GM21515 (cell line): ENCODE measurements at regions not wholly inside any gene's neighbourhood (a gene's known extent, or its start where the extent isn't known, plus 50 kb on each side); places are given as distances from the start of the nearest gene placed in this dataset.

Source experiments
- ATAC-seq: cut with Tn5 transposase; IDR thresholded peaks from one replicate; pipeline ENCODE4 v1.9.1; 2021; ENCODE audit not compliant: unreplicated experiment

- no peak for ATAC-seq
Measured at GRCh38 chr7:119351320-119351719, 921.7 kb upstream of the KCND2 start.

- ATAC-seq: no peak
Measured at GRCh38 chr7:119374436-119374835, 898.5 kb upstream of the KCND2 start.

- no peak for ATAC-seq
Measured at GRCh38 chr7:119377861-119378260, 895.1 kb upstream of the KCND2 start.

- no peak for ATAC-seq
Measured at GRCh38 chr7:119382726-119383125, 890.2 kb upstream of the KCND2 start.

DNA sequence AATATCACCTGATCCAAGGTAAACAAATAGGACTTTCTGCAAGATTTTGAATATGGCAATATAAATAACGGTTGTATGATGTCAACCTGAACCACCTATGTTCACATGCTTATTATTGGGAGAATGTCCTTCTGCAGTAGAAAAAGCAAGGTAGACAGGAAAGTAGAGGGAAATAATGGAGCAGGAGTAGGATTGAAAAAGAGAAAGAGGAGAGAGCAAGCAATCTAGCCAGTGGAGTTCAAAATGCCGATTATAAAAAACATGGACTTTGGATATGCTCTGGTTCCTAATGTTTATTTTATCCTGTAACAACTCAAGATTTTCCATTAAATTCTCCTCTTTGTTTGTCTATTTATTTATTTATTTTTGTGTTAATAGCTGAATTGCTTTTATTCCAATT is 878.0 kb upstream of the KCND2 start:
- ATAC-seq: no peak

GRCh38 chr7:119397156-119397555 is 875.8 kb upstream of the KCND2 start:
- ATAC-seq: peak; percentile 73

DNA sequence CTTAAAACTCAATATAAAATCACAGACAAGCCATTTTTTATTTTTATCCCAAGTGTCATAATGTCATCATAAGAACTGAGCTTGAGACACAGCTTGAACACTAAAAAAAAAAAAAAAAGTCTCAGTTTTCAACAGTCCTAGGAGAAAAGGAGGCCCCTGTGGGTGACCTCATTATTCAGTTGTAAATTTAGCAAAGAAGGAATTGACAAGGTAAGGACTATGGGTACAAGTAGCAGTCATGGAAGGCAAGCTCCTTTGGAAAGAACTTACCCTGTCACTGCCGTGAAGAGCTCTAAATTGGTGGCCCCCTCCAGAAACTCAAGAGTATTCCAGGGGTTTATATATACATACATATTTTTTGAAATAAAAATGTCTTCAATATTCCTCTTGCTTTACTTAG is 864.4 kb upstream of the KCND2 start:
- ATAC-seq: no peak

DNA sequence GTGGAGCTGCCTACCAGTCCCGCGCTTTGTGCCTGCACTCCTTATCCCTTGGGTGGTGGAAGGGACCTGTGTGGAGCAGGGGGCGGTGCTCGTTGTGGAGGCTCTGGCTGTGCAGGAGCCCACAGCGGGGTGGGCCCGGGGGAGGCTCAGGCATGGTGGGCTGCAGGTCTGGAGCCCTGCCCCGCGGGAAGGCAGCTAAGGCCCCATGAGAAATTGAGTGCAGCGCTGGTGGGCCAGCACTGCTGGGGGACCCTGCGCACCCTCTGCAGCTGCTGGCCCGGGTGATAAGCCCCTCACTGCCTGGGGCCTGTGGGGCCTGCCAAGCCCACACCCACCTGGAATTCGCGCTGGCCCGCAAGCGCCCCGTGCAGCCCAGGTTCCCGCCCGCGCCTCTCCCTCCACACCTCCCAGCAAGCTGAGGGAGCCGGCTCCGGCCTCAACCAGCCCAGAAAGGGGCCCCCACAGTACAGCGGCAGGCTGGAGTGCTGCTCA is 859.6 kb upstream of the KCND2 start:
- no peak for ATAC-seq

DNA sequence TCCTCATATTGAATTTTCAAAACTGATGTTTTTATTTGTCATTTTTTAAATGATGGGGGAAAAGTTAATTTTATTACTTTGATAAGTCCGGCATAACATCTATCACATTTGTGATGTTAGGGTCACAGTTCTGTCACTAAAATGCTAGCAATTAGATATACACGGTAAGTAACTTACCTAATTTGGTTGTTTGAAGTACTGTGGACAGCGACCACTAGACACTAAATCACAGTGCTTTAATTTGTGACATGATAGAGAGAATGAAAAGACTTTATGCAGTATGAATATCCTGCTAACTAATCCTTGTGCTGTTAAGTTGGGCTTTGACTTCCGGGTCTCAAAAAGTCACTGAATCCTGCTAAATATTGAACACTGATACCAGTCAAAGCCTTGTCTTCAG is 857.3 kb upstream of the KCND2 start:
- ATAC-seq: no peak

- ATAC-seq: no peak
Measured at GRCh38 chr7:119421657-119422056, 851.3 kb upstream of the KCND2 start.

GRCh38 chr7:119436882-119437281 is 836.1 kb upstream of the KCND2 start:
- ATAC-seq: no peak

DNA sequence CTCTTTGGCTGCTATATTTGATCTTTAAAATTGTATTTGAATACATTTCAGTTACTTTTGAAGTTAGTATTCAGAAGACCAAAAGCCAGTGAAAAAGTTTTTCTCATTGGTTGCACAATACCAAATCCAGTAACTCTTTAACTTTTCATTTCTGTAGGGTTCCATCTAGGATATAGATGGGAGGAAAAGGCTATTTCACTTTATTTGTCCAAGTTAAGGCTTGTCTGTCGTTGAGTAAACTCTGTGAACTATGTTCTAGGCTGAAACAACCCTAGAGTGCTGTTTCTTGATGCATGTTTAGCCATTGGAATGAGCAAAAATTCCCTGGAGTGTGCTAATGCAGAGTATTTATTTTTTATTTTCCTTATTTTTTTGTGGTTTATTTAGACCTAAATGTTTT is 834.7 kb upstream of the KCND2 start:
- no peak for ATAC-seq

GRCh38 chr7:119439192-119439591 is 833.8 kb upstream of the KCND2 start:
- no peak for ATAC-seq

DNA sequence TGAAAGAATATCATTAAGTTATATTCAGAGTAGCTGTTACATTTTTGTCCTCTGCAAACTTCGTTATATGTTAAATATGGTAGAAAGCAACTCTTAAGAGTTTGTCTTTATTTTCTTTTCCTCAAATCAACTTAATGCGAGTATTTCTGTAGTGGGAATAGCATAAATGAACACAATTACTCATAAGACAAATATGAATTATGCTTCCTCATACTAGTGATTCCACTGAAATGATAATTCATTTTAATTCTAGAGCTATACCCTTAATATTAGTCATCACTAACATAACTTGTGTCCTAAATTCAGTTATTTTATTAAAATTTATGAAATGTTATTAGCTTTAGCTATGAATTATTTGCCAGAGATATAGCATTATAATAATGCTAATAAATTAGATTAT is 820.6 kb upstream of the KCND2 start:
- ATAC-seq: no peak

GRCh38 chr7:119465798-119466305 is 807.1 kb upstream of the KCND2 start:
- ATAC-seq: no peak

DNA sequence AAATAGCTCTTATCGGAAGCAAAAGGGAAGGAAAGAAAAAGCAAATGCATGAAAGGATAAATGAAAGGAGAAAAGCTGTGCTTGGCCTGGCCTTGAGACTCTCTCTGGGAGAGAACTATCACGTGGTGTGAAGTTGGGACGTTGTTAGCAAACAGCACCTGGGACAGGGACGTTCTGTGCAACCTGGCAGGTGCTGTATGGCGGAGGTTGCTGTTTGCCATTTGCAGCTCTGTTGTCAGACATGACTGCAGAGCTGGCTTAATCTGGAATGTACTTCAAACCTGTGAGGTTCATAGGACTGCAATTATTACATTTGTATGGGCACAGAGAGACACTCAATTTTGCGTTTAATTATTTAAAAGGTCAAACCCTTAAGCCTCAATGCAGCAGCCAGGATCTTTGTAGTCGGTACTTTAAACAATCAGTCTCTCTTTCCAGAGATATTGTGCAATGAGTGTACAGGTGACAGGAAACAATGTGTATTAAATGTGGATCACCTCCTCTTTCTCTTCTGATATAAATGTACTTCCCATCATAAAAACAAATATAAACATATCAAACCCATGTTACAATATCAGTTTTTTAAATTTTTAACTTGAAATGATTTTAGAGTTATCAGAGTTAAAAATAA is 800.5 kb upstream of the KCND2 start:
- ATAC-seq: no peak

DNA sequence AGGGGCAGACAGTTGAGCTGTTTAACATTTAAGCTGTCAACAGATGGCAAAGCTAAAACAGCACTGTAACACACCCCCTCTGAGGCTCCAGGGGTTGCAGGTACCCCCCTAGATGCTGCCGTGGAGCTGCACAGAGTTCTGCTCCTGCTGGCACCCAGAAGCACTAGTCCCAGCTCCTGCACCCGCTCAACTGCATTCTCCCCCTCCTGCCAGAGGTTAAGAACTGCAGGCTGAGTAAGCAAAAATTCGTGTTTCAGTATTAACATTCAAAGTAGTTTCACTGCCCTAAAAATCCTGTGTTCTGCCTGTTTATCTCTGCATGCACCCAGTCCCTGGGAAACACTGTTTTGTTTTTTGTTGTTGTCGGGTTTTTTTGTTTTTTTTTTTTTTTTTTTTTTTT is 790.8 kb upstream of the KCND2 start:
- ATAC-seq: peak; percentile 73

GRCh38 chr7:119482671-119483070 is 790.3 kb upstream of the KCND2 start:
- ATAC-seq: no peak

DNA sequence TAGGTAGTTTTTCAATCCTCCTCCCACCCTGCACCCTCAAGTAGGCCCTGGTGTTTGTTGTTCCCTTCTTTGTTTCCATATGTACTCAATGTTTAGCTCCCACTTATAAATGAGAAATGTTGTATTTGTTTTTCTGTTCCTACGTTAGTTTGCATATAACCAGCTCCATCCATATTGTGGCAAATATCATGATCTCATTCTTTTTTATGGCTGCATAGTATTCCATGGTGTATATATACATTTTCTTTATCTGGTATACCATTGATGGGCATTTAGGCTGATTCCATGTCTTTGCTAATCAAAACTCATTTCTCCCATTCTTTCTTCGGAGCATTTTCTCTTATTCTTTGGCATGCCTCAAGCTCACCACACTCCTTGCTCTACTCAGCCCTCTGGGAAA is 789.6 kb upstream of the KCND2 start:
- no peak for ATAC-seq

GRCh38 chr7:119514326-119514725 is 758.6 kb upstream of the KCND2 start:
- no peak for ATAC-seq

DNA sequence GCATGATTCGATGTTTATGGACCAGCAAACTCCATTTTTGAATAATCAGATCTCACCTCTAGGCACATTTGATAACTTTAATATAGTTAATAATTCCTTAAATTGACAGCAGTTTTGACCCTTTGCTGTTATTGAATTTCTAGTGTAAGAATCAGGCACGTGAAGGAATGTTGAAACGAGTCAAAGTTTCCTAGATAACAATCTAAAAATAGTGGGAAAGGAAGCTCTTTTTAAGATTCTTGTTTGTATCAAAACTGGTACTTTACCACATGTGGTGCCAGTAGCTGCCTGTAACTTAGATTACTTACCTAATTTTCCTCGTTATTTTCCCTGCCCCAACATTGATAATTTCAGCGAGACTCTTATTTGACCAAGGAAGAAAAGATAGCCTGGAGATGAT is 757.8 kb upstream of the KCND2 start:
- no peak for ATAC-seq

DNA sequence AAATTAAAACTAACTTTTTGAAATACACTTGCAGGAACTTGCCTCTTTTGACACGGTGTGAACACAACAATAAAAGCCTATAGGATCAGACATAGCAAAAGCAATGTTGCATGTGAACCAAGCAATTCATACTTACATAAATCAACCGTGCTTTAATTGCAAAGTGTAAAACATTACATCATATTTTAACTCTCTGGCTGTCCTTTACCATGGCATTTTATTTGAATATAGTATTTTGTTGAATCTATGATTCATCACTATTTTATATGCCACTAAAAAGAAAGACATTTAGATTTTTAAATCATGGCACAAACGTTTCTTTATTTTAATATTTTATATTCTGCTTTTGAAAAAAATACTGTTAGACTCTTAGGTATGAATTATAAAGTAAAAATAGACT is 757.0 kb upstream of the KCND2 start:
- ATAC-seq: no peak

DNA sequence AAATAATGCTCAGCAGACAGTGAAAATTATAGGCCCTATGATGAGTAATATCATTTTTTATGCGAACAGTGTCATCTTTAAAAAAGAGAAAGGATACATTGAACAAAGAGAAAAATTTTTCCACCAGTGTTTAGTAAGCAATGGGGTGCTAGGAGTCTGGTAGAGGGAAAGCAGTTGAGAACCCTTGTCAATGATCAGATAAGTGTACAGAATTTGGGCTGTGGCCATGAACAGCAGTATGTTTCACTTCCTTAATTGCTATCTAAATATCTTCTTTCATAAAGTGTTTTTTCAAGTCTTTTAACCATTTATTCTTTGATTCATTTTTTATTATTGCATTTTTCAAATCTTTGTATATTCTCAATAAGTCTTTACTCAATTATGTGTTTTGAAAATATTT is 750.7 kb upstream of the KCND2 start:
- no peak for ATAC-seq
